Neuronal stem cell (in vitro differentiated cells): ENCODE measurements at regions not wholly inside any gene's neighbourhood (a gene's known extent, or its start where the extent isn't known, plus 50 kb on each side); places are given as distances from the start of the nearest gene placed in this dataset.

Experiments used
- DNase-seq: peaks from one replicate; pipeline ENCODE4 v3.0.0-alpha.2; 2013; ENCODE audit warnings: low spot score
- H2AFZ ChIP-seq: one replicate; pipeline ENCODE4 v1.6.1; 2013; ENCODE audit warnings: mild to moderate bottlenecking, low read length, inconsistent platforms
- H2AK5ac ChIP-seq: 2 replicates; pipeline ENCODE4 v1.6.1; 2013; ENCODE audit warnings: low read depth, mild to moderate bottlenecking, inconsistent platforms, low read length, moderate library complexity, mixed read lengths
- H2BK120ac ChIP-seq: 2 replicates; pipeline ENCODE4 v1.6.1; 2013; ENCODE audit warnings: low read depth, mild to moderate bottlenecking, inconsistent platforms, low read length, moderate library complexity, mixed read lengths
- H2BK12ac ChIP-seq: one replicate; pipeline ENCODE4 v1.6.1; 2013; ENCODE audit warnings: low read length, inconsistent platforms
- H2BK15ac ChIP-seq: 2 replicates; pipeline ENCODE4 v1.6.1; 2013; ENCODE audit warnings: mild to moderate bottlenecking, low read length, inconsistent platforms, mixed read lengths
- H2BK5ac ChIP-seq: one replicate; pipeline ENCODE4 v1.6.1; 2013; ENCODE audit warnings: inconsistent platforms, mild to moderate bottlenecking, low read length, moderate library complexity
- H3K14ac ChIP-seq: one replicate; pipeline ENCODE4 v1.6.1; 2013; ENCODE audit warnings: low read length, inconsistent platforms
- H3K18ac ChIP-seq: 2 replicates; pipeline ENCODE4 v1.6.1; 2013; ENCODE audit warnings: low read length, inconsistent platforms
- H3K23ac ChIP-seq: 2 replicates; pipeline ENCODE4 v1.6.1; 2013; ENCODE audit warnings: low read depth, mild to moderate bottlenecking, mixed read lengths, low read length, inconsistent platforms; ENCODE audit not compliant: poor library complexity
- H3K27ac ChIP-seq: replicated peaks from 3 replicates; pipeline ENCODE4 v1.5.1; 2013; ENCODE audit warnings: low read length, inconsistent platforms
- H3K27me3 ChIP-seq, 3 experiments: 2 replicates each; pipeline ENCODE4 v1.6.1; 2013; ENCODE audit warnings: low read length in 3 of 3, mild to moderate bottlenecking in 2 of 3, inconsistent platforms in 1 of 3, low read depth in 1 of 3, mixed read lengths in 1 of 3, moderate library complexity in 1 of 3; ENCODE audit not compliant: control insufficient read depth in 3 of 3, insufficient read depth in 3 of 3
- H3K36me3 ChIP-seq, 2 donors: replicated peaks in 1 of 2; 2 replicates each; pipeline ENCODE4 v1.6.1; 2013; ENCODE audit warnings: low read length in 2 of 2; ENCODE audit not compliant: control insufficient read depth in 2 of 2, insufficient read depth in 2 of 2
- H3K4ac ChIP-seq: 2 replicates; pipeline ENCODE4 v1.6.1; 2013; ENCODE audit warnings: inconsistent platforms, mild to moderate bottlenecking, low read length, moderate library complexity
- H3K4me1 ChIP-seq, 2 donors: 1 replicate in 1 of 2; 2 replicates in 1 of 2; pipeline ENCODE4 v1.6.1; 2013; ENCODE audit warnings: low read length in 2 of 2, low read depth in 1 of 2; ENCODE audit not compliant: control insufficient read depth in 2 of 2, insufficient read depth in 1 of 2
- H3K4me2 ChIP-seq: one replicate; pipeline ENCODE4 v1.6.1; 2013; ENCODE audit warnings: mild to moderate bottlenecking, low read length, inconsistent platforms; ENCODE audit not compliant: insufficient read depth, poor library complexity, severe bottlenecking
- H3K4me3 ChIP-seq, 2 donors: 2 replicates each; pipeline ENCODE4 v1.5.1; 2013; ENCODE audit warnings: low read length in 2 of 2, mild to moderate bottlenecking in 2 of 2, inconsistent platforms in 1 of 2, moderate library complexity in 1 of 2
- H3K79me1 ChIP-seq: one replicate; pipeline ENCODE4 v1.6.1; 2013; ENCODE audit warnings: low read depth, mild to moderate bottlenecking, inconsistent platforms, low read length, moderate library complexity
- H3K9ac ChIP-seq: one replicate; pipeline ENCODE4 v1.6.1; 2013; ENCODE audit warnings: mild to moderate bottlenecking, low read depth, low read length, inconsistent platforms; ENCODE audit not compliant: poor library complexity
- H3K9me3 ChIP-seq, 2 donors: replicated peaks in 1 of 2; 2 replicates each; pipeline versions ENCODE3 to v1.6.1; 2013; ENCODE audit warnings: low read length in 2 of 2, mild to moderate bottlenecking in 2 of 2, inconsistent platforms in 1 of 2, low read depth in 1 of 2, mixed read lengths in 1 of 2, moderate library complexity in 1 of 2; ENCODE audit not compliant: control insufficient read depth in 2 of 2, insufficient read depth in 1 of 2
- H4K8ac ChIP-seq: one replicate; pipeline ENCODE4 v1.6.1; 2013; ENCODE audit warnings: low read depth, mild to moderate bottlenecking, inconsistent platforms, low read length, moderate library complexity
- H4K91ac ChIP-seq: one replicate; pipeline ENCODE4 v1.6.1; 2013; ENCODE audit warnings: low read length, low read depth, mild to moderate bottlenecking, inconsistent platforms; ENCODE audit not compliant: poor library complexity
- WGBS, 2 donors: extraction: QIAGEN DNeasy Blood & Tissue Kit; methylation state at CpG; one replicate each; pipeline ENCODE4 v1.1.7; 2013; ENCODE audit warnings: missing lambda C conversion rate in 2 of 2, mixed read lengths in 1 of 2; ENCODE audit not compliant: insufficient read length in 2 of 2, insufficient replicate concordance in 1 of 2; ENCODE audit errors: extremely low coverage in 2 of 2; 5-methylcytosine and 5-hydroxymethylcytosine counted together

DNA sequence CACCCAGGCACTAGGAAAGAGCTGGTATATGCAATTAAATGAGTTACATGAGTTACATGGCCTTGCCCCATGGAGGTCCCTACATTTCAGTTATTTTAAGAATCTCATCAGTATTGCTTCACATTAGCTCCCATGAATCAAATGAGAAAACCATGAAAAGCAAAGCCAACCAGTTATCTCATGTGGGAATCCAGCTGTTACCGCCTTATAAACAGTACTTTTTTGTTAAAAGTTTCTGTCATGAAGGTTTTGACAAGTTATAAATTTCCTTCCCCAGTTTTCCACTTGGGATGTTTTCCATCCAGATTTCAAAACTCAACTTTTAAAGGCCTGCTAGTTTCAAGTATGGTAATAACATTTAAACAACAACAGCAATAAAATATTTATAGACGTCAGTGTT is 544.8 kb downstream of the NUF2 start:
- no peak overlapping the region for H2AFZ ChIP-seq
- no peaks in the 10 kb centered on the region for H3K79me1 ChIP-seq
- H4K8ac ChIP-seq, result no peak overlapping the region
- H2AK5ac ChIP-seq, result no peak overlapping the region
- no peak overlapping the region for H3K18ac ChIP-seq
- H2BK5ac ChIP-seq, result no peak overlapping the region
- H2BK12ac ChIP-seq, result no peak overlapping the region
- H3K4me1 ChIP-seq, result no peaks in the 10 kb centered on the region
- H3K36me3 ChIP-seq, result no peaks in the 10 kb centered on the region
- H3K4me2 ChIP-seq, result no peak overlapping the region
- no peak for DNase-seq
- H3K9me3 ChIP-seq, result no peaks in the 10 kb centered on the region
- WGBS, 2 donors, result no CpG with 5 or more reads among the region's 2 CpGs
- no peak overlapping the region for H3K9ac ChIP-seq
- no peak overlapping the region for H3K27ac ChIP-seq
- no peak overlapping the region for H3K4me3 ChIP-seq
- H2BK120ac ChIP-seq, result no peak overlapping the region
- no peak overlapping the region for H3K4ac ChIP-seq
- H3K27me3 ChIP-seq, result no peaks in the 10 kb centered on the region
- H3K14ac ChIP-seq, result no peak overlapping the region
- no peak overlapping the region for H4K91ac ChIP-seq
- no peak overlapping the region for H3K23ac ChIP-seq
- no peak overlapping the region for H2BK15ac ChIP-seq

DNA sequence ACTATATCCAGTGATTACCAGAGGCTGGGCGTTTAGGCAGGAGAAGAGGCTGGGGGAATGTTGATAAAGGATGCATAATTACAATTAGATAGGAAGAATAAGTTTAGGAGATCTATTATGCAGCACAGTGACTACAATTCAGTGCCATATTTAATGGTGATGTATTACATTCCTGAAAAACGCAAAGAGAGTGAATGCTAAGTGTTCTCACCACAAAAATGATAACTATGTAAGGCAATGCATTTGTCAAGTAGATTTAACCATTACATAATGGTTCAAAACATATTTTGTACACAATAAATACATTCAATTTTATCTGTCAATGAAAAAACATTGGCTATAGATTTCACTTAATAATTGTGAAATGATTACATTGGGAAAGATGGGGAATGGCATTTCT is 548.9 kb downstream of the NUF2 start:
- H3K79me1 ChIP-seq, result no peaks in the 10 kb centered on the region
- no peak overlapping the region for H2BK12ac ChIP-seq
- DNase-seq, result no peak
- no peak overlapping the region for H3K4me2 ChIP-seq
- H2AK5ac ChIP-seq, result no peak overlapping the region
- no peaks in the 10 kb centered on the region for H3K36me3 ChIP-seq
- H3K27ac ChIP-seq, result no peak overlapping the region
- H3K9me3 ChIP-seq, result no peaks in the 10 kb centered on the region
- H3K4me3 ChIP-seq, result no peak overlapping the region
- no peak overlapping the region for H3K23ac ChIP-seq
- no peak overlapping the region for H3K18ac ChIP-seq
- no peak overlapping the region for H3K14ac ChIP-seq
- no peak overlapping the region for H2BK15ac ChIP-seq
- no peak overlapping the region for H2BK120ac ChIP-seq
- peaks cover 0 to 2% of the 10 kb centered on the region in 2 donors for H3K4me1 ChIP-seq
- no CpG with 5 or more reads among the region's 2 CpGs for WGBS, 2 donors
- H3K9ac ChIP-seq, result no peak overlapping the region
- no peak overlapping the region for H3K4ac ChIP-seq
- H2BK5ac ChIP-seq, result no peak overlapping the region
- H4K8ac ChIP-seq, result no peak overlapping the region
- H3K27me3 ChIP-seq, result no peaks in the 10 kb centered on the region
- no peak overlapping the region for H2AFZ ChIP-seq
- no peak overlapping the region for H4K91ac ChIP-seq

DNA sequence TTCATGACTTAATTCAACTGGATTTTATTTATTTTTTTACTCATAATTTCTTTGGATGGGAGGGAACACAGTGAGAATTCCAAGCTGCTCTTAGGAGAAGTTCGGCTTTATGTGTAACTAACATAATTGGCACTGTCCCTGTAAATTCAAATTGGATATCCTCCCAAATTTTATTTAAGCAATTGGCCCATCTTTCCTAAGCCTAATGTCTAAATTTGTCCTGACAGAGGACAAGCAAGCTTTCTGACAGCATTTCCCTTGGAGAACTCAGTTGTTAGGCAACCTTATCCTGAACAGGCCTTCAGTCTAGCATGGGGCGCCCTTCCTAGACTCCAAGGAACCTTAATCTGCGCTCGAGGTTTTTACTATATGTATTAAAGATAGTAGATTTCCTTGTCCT is 550.3 kb downstream of the NUF2 start:
- Histone ChIP-seq H3K4me2 (no peak overlapping the region), H2AK5ac (no peak overlapping the region), H3K9ac (no peak overlapping the region), H3K27ac (no peak overlapping the region), H3K4ac (no peak overlapping the region), H3K79me1 (no peaks in the 10 kb centered on the region), H3K36me3 (no peaks in the 10 kb centered on the region), H4K91ac (no peak overlapping the region), H3K4me3 (no peak overlapping the region), H2BK5ac (no peak overlapping the region), H3K9me3 (no peaks in the 10 kb centered on the region), H2BK12ac (no peak overlapping the region), H3K14ac (no peak overlapping the region), H3K27me3 (no peaks in the 10 kb centered on the region), H3K23ac (no peak overlapping the region), H3K18ac (no peak overlapping the region), H2BK120ac (no peak overlapping the region), H4K8ac (no peak overlapping the region), H2AFZ (no peak overlapping the region), H3K4me1 (peaks cover 0 to 4% of the 10 kb centered on the region in 2 donors), H2BK15ac (no peak overlapping the region)
- no CpG with 5 or more reads among the region's 4 CpGs for WGBS, 2 donors
- DNase-seq, result no peak

GRCh38 chr1:163874070-163874469 is 552.3 kb downstream of the NUF2 start:
- Histone ChIP-seq H2BK15ac (no peak overlapping the region), H3K18ac (no peak overlapping the region), H3K9me3 (no peaks in the 10 kb centered on the region), H3K79me1 (no peaks in the 10 kb centered on the region), H3K27me3 (no peaks in the 10 kb centered on the region), H3K36me3 (no peaks in the 10 kb centered on the region), H4K8ac (no peak overlapping the region), H4K91ac (no peak overlapping the region), H3K27ac (no peak overlapping the region), H3K9ac (no peak overlapping the region), H3K4me1 (peaks cover 0 to 4% of the 10 kb centered on the region in 2 donors), H3K23ac (no peak overlapping the region), H2BK5ac (no peak overlapping the region), H3K4me3 (no peak overlapping the region), H2AFZ (no peak overlapping the region), H2BK12ac (no peak overlapping the region), H2AK5ac (no peak overlapping the region), H3K14ac (no peak overlapping the region), H3K4me2 (no peak overlapping the region), H2BK120ac (no peak overlapping the region), H3K4ac (no peak overlapping the region)
- DNase-seq, result no peak
- no CpG with 5 or more reads among the region's 1 CpG for WGBS, 2 donors
